Thyroid gland (tissue), 4 donors: ENCODE measurements at regions not wholly inside any gene's neighbourhood (a gene's known extent, or its start where the extent isn't known, plus 50 kb on each side); places are given as distances from the start of the nearest gene placed in this dataset.

ENCODE experiments used
- DNase-seq, 2 donors: peaks; one replicate each; pipeline ENCODE4 v3.0.0-alpha.2; 2019
- H3K27ac ChIP-seq, 3 donors: fragments of 200-600 bp; sonication (generic); 1 replicate in 2 of 3; 2 replicates in 1 of 3; pipeline ENCODE4 v1.5.1; 2016 to 2019; ENCODE audit warnings: mild to moderate bottlenecking in 1 of 3, moderate library complexity in 1 of 3
- H3K27me3 ChIP-seq: fragments of 200-600 bp; sonication (generic); one replicate; pipeline ENCODE4 v1.5.1; 2019
- H3K36me3 ChIP-seq, 2 donors: fragments of 200-600 bp; sonication (generic); one replicate each; pipeline ENCODE4 v1.5.1; 2016 to 2019
- H3K4me1 ChIP-seq, 2 donors: fragments of 200-600 bp; sonication (generic); one replicate each; pipeline ENCODE4 v1.5.1; 2017 to 2019
- H3K4me3 ChIP-seq, 3 donors: fragments of 200-600 bp; sonication (generic); replicated peaks in 1 of 3; 1 replicate in 2 of 3; 2 replicates in 1 of 3; pipeline ENCODE4 v1.5.1; 2016; ENCODE audit warnings: mild to moderate bottlenecking in 1 of 3
- H3K9me3 ChIP-seq: fragments of 200-600 bp; sonication (generic); one replicate; pipeline ENCODE4 v1.5.1; 2017
- POLR2A ChIP-seq, 2 donors: fragments of 450-650 bp; IDR thresholded peaks; one replicate each; pipeline ENCODE4 v1.6.1; 2017; ENCODE audit warnings: antibody characterized with exemption in 2 of 2, mild to moderate bottlenecking in 2 of 2, moderate library complexity in 1 of 2
- WGBS, 2 donors: methylation state at CpG; one replicate each; pipeline ENCODE4 v1.1.5; 2017; 5-methylcytosine and 5-hydroxymethylcytosine counted together
- intact Hi-C: fragments of 100-400 bp; cut with DNase I; formaldehyde crosslinking; loops from one replicate; pipeline ENCODE4 v1.15.1; 2023
- TF ChIP-seq, protein P1 (sequence below), 6 experiments: fragments of 200-600 bp in 3 of 6; fragments of 450-650 bp in 3 of 6; sonication (generic) in 3 of 6; IDR thresholded peaks; one replicate each; pipeline ENCODE4 v1.5.1; 2016 to 2019; ENCODE audit warnings: antibody characterized with exemption in 6 of 6, mild to moderate bottlenecking in 2 of 6, inconsistent platforms in 1 of 6, moderate library complexity in 1 of 6

- intact Hi-C loops = no loop called here
- TF ChIP-seq POLR2A (IDR thresholded peaks at IDR 0.05) = no peak
- TF ChIP-seq, protein P1, sequence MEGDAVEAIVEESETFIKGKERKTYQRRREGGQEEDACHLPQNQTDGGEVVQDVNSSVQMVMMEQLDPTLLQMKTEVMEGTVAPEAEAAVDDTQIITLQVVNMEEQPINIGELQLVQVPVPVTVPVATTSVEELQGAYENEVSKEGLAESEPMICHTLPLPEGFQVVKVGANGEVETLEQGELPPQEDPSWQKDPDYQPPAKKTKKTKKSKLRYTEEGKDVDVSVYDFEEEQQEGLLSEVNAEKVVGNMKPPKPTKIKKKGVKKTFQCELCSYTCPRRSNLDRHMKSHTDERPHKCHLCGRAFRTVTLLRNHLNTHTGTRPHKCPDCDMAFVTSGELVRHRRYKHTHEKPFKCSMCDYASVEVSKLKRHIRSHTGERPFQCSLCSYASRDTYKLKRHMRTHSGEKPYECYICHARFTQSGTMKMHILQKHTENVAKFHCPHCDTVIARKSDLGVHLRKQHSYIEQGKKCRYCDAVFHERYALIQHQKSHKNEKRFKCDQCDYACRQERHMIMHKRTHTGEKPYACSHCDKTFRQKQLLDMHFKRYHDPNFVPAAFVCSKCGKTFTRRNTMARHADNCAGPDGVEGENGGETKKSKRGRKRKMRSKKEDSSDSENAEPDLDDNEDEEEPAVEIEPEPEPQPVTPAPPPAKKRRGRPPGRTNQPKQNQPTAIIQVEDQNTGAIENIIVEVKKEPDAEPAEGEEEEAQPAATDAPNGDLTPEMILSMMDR (IDR thresholded peaks at IDR 0.05) = no peak
- H3K27ac ChIP-seq = no peak overlapping the region
- no peaks in the 10 kb centered on the region for H3K9me3 ChIP-seq
- no peak for DNase-seq
- no peaks in the 10 kb centered on the region for H3K36me3 ChIP-seq
- peaks cover 3% of the 10 kb centered on the region for H3K27me3 ChIP-seq
- WGBS, 2 donors = 68 to 78% methylated on average over 18 to 22 of the region's 22 CpGs
- no peaks in the 10 kb centered on the region for H3K4me1 ChIP-seq
- no peak overlapping the region for H3K4me3 ChIP-seq
Observed at GRCh38 chr11:64490562-64491216, 65.1 kb upstream of the SLC22A11 start.

DNA sequence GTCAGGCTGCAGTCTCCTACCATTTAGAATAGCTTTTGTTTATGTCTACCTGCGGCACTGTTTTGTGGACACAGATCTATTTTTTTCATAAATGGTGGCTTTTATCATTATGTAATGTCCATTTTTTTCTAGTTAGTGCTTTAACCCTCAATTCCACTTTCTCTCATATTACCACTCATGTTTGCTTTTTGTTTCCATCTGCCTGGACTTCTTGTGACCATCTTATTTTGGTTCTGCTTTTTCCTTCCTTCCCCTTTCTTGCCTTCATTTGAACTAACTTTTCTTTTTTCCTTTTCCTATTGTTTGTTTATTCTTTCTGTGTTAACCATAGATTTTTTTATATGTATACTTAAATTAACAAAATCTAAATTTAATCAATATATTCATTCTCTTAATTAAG lies 63.2 kb upstream of the SLC22A11 start:
- H3K27me3 ChIP-seq = peaks cover 3% of the 10 kb centered on the region
- no peaks in the 10 kb centered on the region for H3K36me3 ChIP-seq
- TF ChIP-seq, protein P1 (IDR thresholded peaks at IDR 0.05) = no peak
- TF ChIP-seq POLR2A (IDR thresholded peaks at IDR 0.05) = no peak
- H3K4me1 ChIP-seq = no peaks in the 10 kb centered on the region
- 74 to 79% methylated on average over 1 of the region's 1 CpG for WGBS, 2 donors
- no peaks in the 10 kb centered on the region for H3K9me3 ChIP-seq
- intact Hi-C loops = no loop called here
- no peak for DNase-seq
- H3K27ac ChIP-seq = no peak overlapping the region
- no peak overlapping the region for H3K4me3 ChIP-seq

GRCh38 chr11:64498136-64498535 lies 57.6 kb upstream of the SLC22A11 start:
- Histone ChIP-seq H3K9me3 (no peaks in the 10 kb centered on the region), H3K36me3 (no peaks in the 10 kb centered on the region), H3K27me3 (no peaks in the 10 kb centered on the region), H3K4me3 (no peak overlapping the region), H3K4me1 (no peaks in the 10 kb centered on the region), H3K27ac (no peak overlapping the region)
- 81 to 86% methylated on average over 4 of the region's 4 CpGs for WGBS, 2 donors
- intact Hi-C loops = no loop called here
- DNase-seq = no peak
- TF ChIP-seq POLR2A (IDR thresholded peaks at IDR 0.05) = no peak
- TF ChIP-seq, protein P1 (IDR thresholded peaks at IDR 0.05) = no peak

- intact Hi-C loops = no loop called here
- H3K9me3 ChIP-seq = no peaks in the 10 kb centered on the region
- H3K27me3 ChIP-seq = no peaks in the 10 kb centered on the region
- no peak for DNase-seq
- TF ChIP-seq, protein P1 (IDR thresholded peaks at IDR 0.05) = no peak
- TF ChIP-seq POLR2A (IDR thresholded peaks at IDR 0.05) = no peak
- H3K27ac ChIP-seq = no peak overlapping the region
- H3K36me3 ChIP-seq = no peaks in the 10 kb centered on the region
- H3K4me1 ChIP-seq = no peaks in the 10 kb centered on the region
- H3K4me3 ChIP-seq = no peak overlapping the region
- 73 to 81% methylated on average over 16 of the region's 16 CpGs for WGBS, 2 donors
Observed at GRCh38 chr11:64499261-64500004, 56.3 kb upstream of the SLC22A11 start.
